22Rv1 (cell line): ENCODE measurements at regions not wholly inside any gene's neighbourhood (a gene's known extent, or its start where the extent isn't known, plus 50 kb on each side); places are given as distances from the start of the nearest gene placed in this dataset.

Experiments used
- H3K27ac ChIP-seq: fragments of 450-650 bp; 2 replicates; pipeline ENCODE4 v1.5.1; 2017
- ZFX ChIP-seq: fragments of 450-650 bp; IDR thresholded peaks from 2 replicates; pipeline ENCODE4 v1.6.1; 2017; ENCODE audit warnings: antibody characterized with exemption, borderline replicate concordance
- TF ChIP-seq, protein P1 (sequence below): fragments of 450-650 bp; IDR thresholded peaks from 2 replicates; pipeline ENCODE4 v1.5.1; 2017; ENCODE audit warnings: mild to moderate bottlenecking

- TF ChIP-seq ZFX = no peak
- TF ChIP-seq, protein P1, sequence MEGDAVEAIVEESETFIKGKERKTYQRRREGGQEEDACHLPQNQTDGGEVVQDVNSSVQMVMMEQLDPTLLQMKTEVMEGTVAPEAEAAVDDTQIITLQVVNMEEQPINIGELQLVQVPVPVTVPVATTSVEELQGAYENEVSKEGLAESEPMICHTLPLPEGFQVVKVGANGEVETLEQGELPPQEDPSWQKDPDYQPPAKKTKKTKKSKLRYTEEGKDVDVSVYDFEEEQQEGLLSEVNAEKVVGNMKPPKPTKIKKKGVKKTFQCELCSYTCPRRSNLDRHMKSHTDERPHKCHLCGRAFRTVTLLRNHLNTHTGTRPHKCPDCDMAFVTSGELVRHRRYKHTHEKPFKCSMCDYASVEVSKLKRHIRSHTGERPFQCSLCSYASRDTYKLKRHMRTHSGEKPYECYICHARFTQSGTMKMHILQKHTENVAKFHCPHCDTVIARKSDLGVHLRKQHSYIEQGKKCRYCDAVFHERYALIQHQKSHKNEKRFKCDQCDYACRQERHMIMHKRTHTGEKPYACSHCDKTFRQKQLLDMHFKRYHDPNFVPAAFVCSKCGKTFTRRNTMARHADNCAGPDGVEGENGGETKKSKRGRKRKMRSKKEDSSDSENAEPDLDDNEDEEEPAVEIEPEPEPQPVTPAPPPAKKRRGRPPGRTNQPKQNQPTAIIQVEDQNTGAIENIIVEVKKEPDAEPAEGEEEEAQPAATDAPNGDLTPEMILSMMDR = no peak
Measured at GRCh38 chr21:18989953-18990495, 586.4 kb upstream of the TMPRSS15 start.

DNA sequence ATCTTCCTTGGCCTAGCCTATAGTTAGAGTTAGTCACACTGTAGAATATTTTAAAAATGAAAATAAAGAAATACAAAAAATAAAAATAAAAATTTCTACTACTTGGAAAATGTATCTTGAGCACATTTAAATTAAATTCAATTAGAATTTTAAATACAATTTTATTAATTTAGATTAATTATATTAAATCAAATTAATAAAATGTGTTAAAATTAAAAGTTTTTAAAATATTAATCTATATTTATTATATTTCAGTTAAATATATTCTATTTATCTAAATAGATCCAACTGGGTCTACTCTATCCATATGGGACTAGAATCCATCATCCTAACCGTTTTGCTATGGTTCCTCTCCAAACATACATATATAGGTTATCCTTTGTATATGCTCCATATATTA lies 588.3 kb upstream of the TMPRSS15 start:
- TF ChIP-seq ZFX = no peak
- TF ChIP-seq, protein P1 = no peak
- H3K27ac ChIP-seq = no peak overlapping the region

More at GRCh38 chr21:18989953-18990495, 586.4 kb upstream of the TMPRSS15 start:
- H3K27ac ChIP-seq = no peak overlapping the region

DNA sequence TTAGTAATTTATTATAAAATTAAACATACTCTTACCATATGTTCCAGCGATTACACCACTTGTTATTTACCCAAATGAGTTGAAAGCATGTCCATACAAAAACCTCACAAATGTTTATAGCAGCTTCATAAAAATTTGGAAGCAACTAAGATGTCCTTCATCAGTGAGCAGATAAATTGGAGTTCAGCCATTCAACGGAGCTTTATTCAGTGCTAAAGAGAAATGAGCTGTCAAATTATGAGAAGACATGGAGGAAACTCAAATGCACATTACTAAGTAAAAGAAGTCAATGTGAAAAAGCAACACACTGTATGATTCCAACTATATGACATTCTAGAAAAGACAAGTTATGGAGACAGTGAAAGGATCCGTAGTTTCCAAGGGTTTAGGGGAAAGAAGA lies 606.7 kb upstream of the TMPRSS15 start:
- no peak overlapping the region for H3K27ac ChIP-seq
- TF ChIP-seq ZFX = no peak
- TF ChIP-seq, protein P1 = no peak

GRCh38 chr21:19010996-19011395 lies 607.4 kb upstream of the TMPRSS15 start:
- TF ChIP-seq, protein P1 = no peak
- no peak for TF ChIP-seq ZFX
- no peak overlapping the region for H3K27ac ChIP-seq

DNA sequence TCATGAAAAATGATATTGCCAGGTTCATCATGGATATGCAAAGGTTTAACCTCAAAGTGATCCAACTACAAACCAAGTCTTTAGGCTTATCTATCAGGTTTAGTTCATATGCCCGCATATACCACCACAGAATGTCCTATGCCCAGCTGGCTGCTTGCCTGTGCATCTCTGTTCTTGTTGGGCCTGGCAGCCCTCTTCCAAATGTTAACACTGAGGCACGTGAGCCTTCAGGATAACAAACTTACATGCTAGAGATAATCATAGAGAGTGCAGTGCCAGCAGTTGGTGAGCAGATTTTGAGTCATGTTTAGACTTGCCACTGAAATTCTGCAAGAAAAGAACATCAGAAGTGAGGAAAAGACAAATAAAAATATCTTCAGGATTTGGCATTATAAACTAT lies 607.9 kb upstream of the TMPRSS15 start:
- no peak overlapping the region for H3K27ac ChIP-seq
- TF ChIP-seq ZFX = no peak
- TF ChIP-seq, protein P1 = no peak

- no peak overlapping the region for H3K27ac ChIP-seq
- TF ChIP-seq, protein P1 = no peak
Measured at GRCh38 chr21:19013916-19014315, 610.3 kb upstream of the TMPRSS15 start.

DNA sequence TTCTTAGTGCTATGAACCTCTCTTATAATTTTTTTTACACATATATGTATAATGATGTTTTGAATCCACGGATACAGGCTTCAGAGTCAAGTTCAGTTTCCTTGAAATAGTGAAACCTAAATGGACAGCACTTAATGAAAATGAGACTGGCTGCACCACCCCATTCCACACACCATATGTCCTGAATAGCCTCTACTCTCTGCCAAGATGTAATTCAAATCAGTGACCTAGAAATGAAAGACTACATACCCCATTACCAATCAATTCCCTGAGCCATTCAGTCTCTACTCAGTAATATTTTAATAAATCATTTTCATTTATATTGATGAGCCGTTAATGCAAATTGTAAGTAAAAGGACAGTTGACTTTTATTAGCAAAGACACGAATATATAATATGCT lies 614.9 kb upstream of the TMPRSS15 start:
- TF ChIP-seq, protein P1 = no peak
- no peak for TF ChIP-seq ZFX
- no peak overlapping the region for H3K27ac ChIP-seq
